ENCODE measurements at regions not wholly inside any gene's neighbourhood (a gene's known extent, or its start where the extent isn't known, plus 50 kb on each side); places are given as distances from the start of the nearest gene placed in this dataset.
"Not testable (repeated sequence)": the region's sequence is repeated elsewhere in the genome, so short reads cannot be mapped to it uniquely, and the experiment has no call there.

DNA sequence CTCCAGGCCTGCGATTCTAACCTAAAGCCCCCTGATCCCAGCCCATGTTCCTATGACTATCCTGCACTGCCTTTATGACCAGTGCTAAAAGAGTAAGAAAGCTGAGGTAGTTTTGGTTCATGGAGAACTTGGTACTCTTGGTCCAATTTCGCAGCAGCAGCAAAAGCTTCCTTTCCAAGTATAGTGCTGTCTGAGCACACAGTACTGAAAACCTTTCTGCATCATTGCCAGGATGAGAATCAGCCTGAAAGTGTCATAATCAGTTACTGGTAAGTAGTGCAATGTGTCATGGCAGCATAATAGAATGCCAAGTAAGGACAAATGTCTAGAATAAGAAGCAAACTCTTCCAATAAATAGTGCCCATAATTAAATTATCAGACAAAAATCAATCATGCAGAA lies 889.6 kb upstream of the ADGRL4 start:
- Histone ChIP-seq H3K4me3 (ENCODE audit: low read length) (no peak overlapping the region), H3K36me3 (ENCODE audit: insufficient read depth, low read length) (no peaks in the 10 kb centered on the region), H3K4me1 (ENCODE audit: insufficient read depth, low read length) (no peaks in the 10 kb centered on the region), H3K27ac (ENCODE audit: low read depth in 1 of 2, low read length in 2 of 2) (no peak overlapping the region), H3K27me3 (ENCODE audit: control insufficient read depth in 1 of 2, insufficient read depth in 2 of 2, low read length in 2 of 2) (no peaks in the 10 kb centered on the region), H3K9me3 (ENCODE audit: control insufficient read depth in 1 of 2, insufficient read depth in 1 of 2, low read length in 2 of 2) (peaks cover 0 to 8% of the 10 kb centered on the region in 2 experiments)
- Mint-ChIP-seq H3K4me1 (ENCODE audit: low read depth) (no peaks in the 10 kb centered on the region), H3K27ac (no peak overlapping the region), H3K36me3 (ENCODE audit: low read depth) (no peaks in the 10 kb centered on the region), H3K4me3 (no peak overlapping the region), H3K27me3 (no peaks in the 10 kb centered on the region), H3K9me3 (peaks cover 8% of the 10 kb centered on the region)
- intact Hi-C loops (cut with DNase I, micrococcal nuclease): loop anchor here in 1 of 2 experiments (1.0 kb wide), 1 partner anchor 29 kb away; no protein-coding TSS in a partner anchor
- DNase-seq (no peak), ATAC-seq (ENCODE audit: poor library complexity) (no peak)
- TF ChIP-seq, protein P1, sequence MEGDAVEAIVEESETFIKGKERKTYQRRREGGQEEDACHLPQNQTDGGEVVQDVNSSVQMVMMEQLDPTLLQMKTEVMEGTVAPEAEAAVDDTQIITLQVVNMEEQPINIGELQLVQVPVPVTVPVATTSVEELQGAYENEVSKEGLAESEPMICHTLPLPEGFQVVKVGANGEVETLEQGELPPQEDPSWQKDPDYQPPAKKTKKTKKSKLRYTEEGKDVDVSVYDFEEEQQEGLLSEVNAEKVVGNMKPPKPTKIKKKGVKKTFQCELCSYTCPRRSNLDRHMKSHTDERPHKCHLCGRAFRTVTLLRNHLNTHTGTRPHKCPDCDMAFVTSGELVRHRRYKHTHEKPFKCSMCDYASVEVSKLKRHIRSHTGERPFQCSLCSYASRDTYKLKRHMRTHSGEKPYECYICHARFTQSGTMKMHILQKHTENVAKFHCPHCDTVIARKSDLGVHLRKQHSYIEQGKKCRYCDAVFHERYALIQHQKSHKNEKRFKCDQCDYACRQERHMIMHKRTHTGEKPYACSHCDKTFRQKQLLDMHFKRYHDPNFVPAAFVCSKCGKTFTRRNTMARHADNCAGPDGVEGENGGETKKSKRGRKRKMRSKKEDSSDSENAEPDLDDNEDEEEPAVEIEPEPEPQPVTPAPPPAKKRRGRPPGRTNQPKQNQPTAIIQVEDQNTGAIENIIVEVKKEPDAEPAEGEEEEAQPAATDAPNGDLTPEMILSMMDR (IDR thresholded peaks at IDR 0.05): no peak
- CTCF ChIA-PET: no interaction called here
- POLR2A ChIA-PET: no interaction called here

GRCh38 chr1:79895573-79895972 lies 889.0 kb upstream of the ADGRL4 start:
- Histone ChIP-seq H3K27me3 (ENCODE audit: control insufficient read depth in 1 of 2, insufficient read depth in 2 of 2, low read length in 2 of 2) (no peaks in the 10 kb centered on the region), H3K9me3 (ENCODE audit: control insufficient read depth in 1 of 2, insufficient read depth in 1 of 2, low read length in 2 of 2) (peaks cover 0 to 8% of the 10 kb centered on the region in 2 experiments), H3K27ac (ENCODE audit: low read depth in 1 of 2, low read length in 2 of 2) (no peak overlapping the region), H3K4me3 (ENCODE audit: low read length) (no peak overlapping the region), H3K36me3 (ENCODE audit: insufficient read depth, low read length) (no peaks in the 10 kb centered on the region), H3K4me1 (ENCODE audit: insufficient read depth, low read length) (no peaks in the 10 kb centered on the region)
- Mint-ChIP-seq H3K36me3 (ENCODE audit: low read depth) (no peaks in the 10 kb centered on the region), H3K9me3 (peaks cover 8% of the 10 kb centered on the region), H3K4me1 (ENCODE audit: low read depth) (no peaks in the 10 kb centered on the region), H3K27ac (no peak overlapping the region), H3K27me3 (no peaks in the 10 kb centered on the region), H3K4me3 (no peak overlapping the region)
- DNase-seq: no peak
- CTCF ChIA-PET: no interaction called here
- ATAC-seq (ENCODE audit: poor library complexity): no peak
- TF ChIP-seq, protein P1 (IDR thresholded peaks at IDR 0.05): no peak
- intact Hi-C loops (cut with DNase I, micrococcal nuclease): no loop called here
- POLR2A ChIA-PET: no interaction called here

GRCh38 chr1:79894129-79894528 lies 887.6 kb upstream of the ADGRL4 start:
- H3K27me3 Mint-ChIP-seq; H3K27ac ChIP-seq (ENCODE audit: low read depth in 1 of 2, low read length in 2 of 2); H3K27ac Mint-ChIP-seq; ATAC-seq (ENCODE audit: poor library complexity); H3K36me3 Mint-ChIP-seq (ENCODE audit: low read depth); H3K9me3 Mint-ChIP-seq; H3K4me1 Mint-ChIP-seq (ENCODE audit: low read depth); H3K27me3 ChIP-seq (ENCODE audit: control insufficient read depth in 1 of 2, insufficient read depth in 2 of 2, low read length in 2 of 2); H3K4me3 ChIP-seq (ENCODE audit: low read length); H3K4me3 Mint-ChIP-seq; intact Hi-C loops (cut with DNase I, micrococcal nuclease); H3K36me3 ChIP-seq (ENCODE audit: insufficient read depth, low read length); H3K9me3 ChIP-seq (ENCODE audit: control insufficient read depth in 1 of 2, insufficient read depth in 1 of 2, low read length in 2 of 2); H3K4me1 ChIP-seq (ENCODE audit: insufficient read depth, low read length); CTCF ChIA-PET; DNase-seq; POLR2A ChIA-PET: not testable (repeated sequence)

- ATAC-seq (ENCODE audit: poor library complexity): no peak
- Histone ChIP-seq H3K36me3 (ENCODE audit: insufficient read depth, low read length) (no peaks in the 10 kb centered on the region), H3K27me3 (ENCODE audit: control insufficient read depth in 1 of 2, insufficient read depth in 2 of 2, low read length in 2 of 2) (no peaks in the 10 kb centered on the region), H3K4me3 (ENCODE audit: low read length) (no peak overlapping the region), H3K9me3 (ENCODE audit: control insufficient read depth in 1 of 2, insufficient read depth in 1 of 2, low read length in 2 of 2) (peaks cover 7 to 8% of the 10 kb centered on the region in 2 experiments), H3K27ac (ENCODE audit: low read depth in 1 of 2, low read length in 2 of 2) (no peak overlapping the region), H3K4me1 (ENCODE audit: insufficient read depth, low read length) (no peaks in the 10 kb centered on the region)
- H3K9me3 Mint-ChIP-seq: peaks cover 26% of the 10 kb centered on the region
- POLR2A ChIA-PET: no interaction called here
- H3K27ac Mint-ChIP-seq: no peak overlapping the region
- no peaks in the 10 kb centered on the region for H3K36me3 Mint-ChIP-seq (ENCODE audit: low read depth)
- H3K27me3 Mint-ChIP-seq: no peaks in the 10 kb centered on the region
- no peak for DNase-seq
- H3K4me1 Mint-ChIP-seq (ENCODE audit: low read depth): no peaks in the 10 kb centered on the region
- CTCF ChIA-PET: no interaction called here
- H3K4me3 Mint-ChIP-seq: no peak overlapping the region
- TF ChIP-seq, protein P1 (IDR thresholded peaks at IDR 0.05): no peak
- intact Hi-C loops (cut with DNase I, micrococcal nuclease): no loop called here
Observed at GRCh38 chr1:79887059-79887458, 880.5 kb upstream of the ADGRL4 start.
